ENCODE measurements at regions not wholly inside any gene's neighbourhood (a gene's known extent, or its start where the extent isn't known, plus 50 kb on each side); places are given as distances from the start of the nearest gene placed in this dataset.

DNA sequence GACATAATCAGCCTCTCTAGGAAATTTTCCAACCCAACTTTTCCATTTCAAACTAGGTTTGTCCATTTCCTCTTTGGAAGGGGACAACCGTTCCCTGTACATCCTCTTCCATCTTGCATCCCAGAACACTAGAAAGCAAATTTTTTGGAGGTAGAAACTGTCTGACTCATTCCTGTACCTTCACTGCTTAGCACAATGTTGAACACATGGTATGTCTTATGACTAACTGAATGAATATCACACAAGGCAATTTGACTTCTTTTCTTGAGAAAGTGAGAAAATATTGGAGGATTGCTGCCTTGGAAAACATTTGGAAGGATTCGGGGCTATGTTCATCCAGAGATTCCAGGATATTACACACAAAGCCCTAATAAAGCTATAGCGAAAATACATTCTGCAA, 289.1 kb downstream of the FGFR2 start:
- H3K18ac ChIP-seq (ENCODE audit: low read length), result no peak overlapping the region

DNA sequence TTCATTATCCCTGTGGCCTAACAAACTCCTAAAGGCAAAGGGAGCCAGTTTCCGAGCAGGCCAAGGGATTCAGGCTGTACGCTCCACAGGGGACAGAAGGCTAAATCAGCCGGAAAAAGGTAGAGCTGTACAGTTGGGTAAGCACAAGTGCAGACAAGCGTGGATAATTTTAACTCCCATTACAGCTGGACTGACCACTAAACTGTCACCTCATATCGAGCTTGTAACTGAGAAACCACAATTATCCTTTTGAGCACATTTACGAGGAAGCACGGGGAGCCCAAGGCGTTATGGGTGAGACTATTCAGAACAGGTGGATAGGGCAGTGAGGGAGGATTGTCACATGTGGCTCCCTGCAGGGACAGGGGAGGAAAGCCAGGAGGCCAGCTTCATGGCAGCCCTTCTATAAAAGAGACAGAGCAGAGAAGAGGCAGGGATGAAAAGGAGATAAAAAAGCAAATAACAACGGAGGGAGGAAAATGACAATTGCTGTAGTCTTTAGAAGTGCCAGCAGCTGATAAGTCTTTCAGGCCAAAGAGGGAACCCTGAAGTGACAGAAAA, 288.0 kb downstream of the FGFR2 start:
- WGBS (ENCODE audit: extremely low coverage, insufficient coverage, insufficient read length), result no CpG with 5 or more reads among the region's 9 CpGs
- no peak overlapping the region for H3K18ac ChIP-seq (ENCODE audit: low read length)

More for the DNA sequence above, 289.1 kb downstream of the FGFR2 start:
- H3K27me3 ChIP-seq (ENCODE audit: insufficient read depth, low read length), result no peaks in the 10 kb centered on the region
- H2BK120ac ChIP-seq (ENCODE audit: insufficient read depth, low read length, poor library complexity), result no peak overlapping the region
- H3K9me3 ChIP-seq (ENCODE audit: insufficient read depth, low read depth, low read length), result no peaks in the 10 kb centered on the region
- H2AFZ ChIP-seq (ENCODE audit: insufficient read depth, low read length, poor library complexity), result no peak overlapping the region
- no peak overlapping the region for H4K12ac ChIP-seq (ENCODE audit: low read depth, low read length)
- H3K4me1 ChIP-seq (ENCODE audit: control insufficient read depth in 1 of 2, insufficient read depth in 2 of 2, low read length in 2 of 2), result peaks cover 5 to 12% of the 10 kb centered on the region in 2 experiments
- peak in 1 of 2 donors; percentile 1 for DNase-seq
- H3K4me2 ChIP-seq (ENCODE audit: low read length), result no peak overlapping the region
- no peaks in the 10 kb centered on the region for H3K36me3 ChIP-seq (ENCODE audit: control insufficient read depth in 1 of 2, insufficient read depth in 2 of 2, low read length in 2 of 2)
- no peak overlapping the region for H3K4ac ChIP-seq (ENCODE audit: low read depth, low read length)
- no peak overlapping the region for H4K8ac ChIP-seq (ENCODE audit: low read depth, low read length)
- peaks cover 4% of the 10 kb centered on the region for H3K79me1 ChIP-seq (ENCODE audit: low read length)
- no peak overlapping the region for H3K4me3 ChIP-seq (ENCODE audit: low read depth, low read length)
- H3K14ac ChIP-seq (ENCODE audit: low read length), result no peak overlapping the region
- no peaks in the 10 kb centered on the region for H3K79me2 ChIP-seq (ENCODE audit: control insufficient read depth, insufficient read depth, low read length, poor library complexity)
- WGBS (ENCODE audit: extremely low coverage, insufficient coverage, insufficient read length), result no CpG with 5 or more reads among the region's 3 CpGs
- no peak overlapping the region for H2AK5ac ChIP-seq (ENCODE audit: low read length)
- no peak overlapping the region for H3K23ac ChIP-seq (ENCODE audit: low read length)
- no peak overlapping the region for H3K9ac ChIP-seq (ENCODE audit: low read length)
- no peak overlapping the region for H4K91ac ChIP-seq (ENCODE audit: low read depth, low read length)
- no peak overlapping the region for H2BK5ac ChIP-seq (ENCODE audit: low read depth, low read length, poor library complexity)
- no peak overlapping the region for H3K27ac ChIP-seq (ENCODE audit: low read depth, low read length)
- H2BK12ac ChIP-seq (ENCODE audit: low read length), result no peak overlapping the region

DNA sequence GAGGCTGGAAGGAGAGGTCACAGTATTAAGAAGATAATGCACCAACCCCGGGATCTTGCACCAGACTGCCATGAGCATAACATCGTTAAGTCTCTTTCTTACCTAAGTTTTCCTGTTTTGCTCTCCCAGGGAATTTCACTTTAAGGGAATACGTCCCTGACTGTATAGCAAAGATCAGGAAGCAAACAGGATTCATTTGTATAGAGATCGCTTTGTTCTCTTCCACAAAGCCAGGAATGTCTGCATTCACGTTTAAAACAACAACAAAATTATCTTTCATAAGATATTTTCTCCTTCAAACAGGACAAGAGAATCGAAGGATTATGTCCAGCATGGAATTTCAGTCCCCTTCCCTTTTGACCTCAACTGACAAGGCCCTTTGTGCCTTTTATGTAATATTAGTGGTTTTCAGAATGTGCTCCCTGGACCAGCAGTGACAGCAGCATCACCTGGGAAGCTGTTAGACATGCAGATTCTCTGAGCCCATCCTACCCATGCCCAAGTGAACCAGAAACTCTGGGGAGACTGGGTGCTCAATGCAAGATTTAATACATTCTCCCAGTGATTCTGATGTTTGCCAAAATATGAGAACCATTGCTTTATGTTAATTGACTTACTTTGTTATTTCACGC, 286.3 kb downstream of the FGFR2 start:
- Histone ChIP-seq H3K4me1 (ENCODE audit: control insufficient read depth in 1 of 2, insufficient read depth in 2 of 2, low read length in 2 of 2) (peaks cover 5 to 12% of the 10 kb centered on the region in 2 experiments), H4K8ac (ENCODE audit: low read depth, low read length) (no peak overlapping the region), H2BK120ac (ENCODE audit: insufficient read depth, low read length, poor library complexity) (no peak overlapping the region), H3K4me3 (ENCODE audit: low read depth, low read length) (no peak overlapping the region), H2AFZ (ENCODE audit: insufficient read depth, low read length, poor library complexity) (no peak overlapping the region), H3K36me3 (ENCODE audit: control insufficient read depth in 1 of 2, insufficient read depth in 2 of 2, low read length in 2 of 2) (no peaks in the 10 kb centered on the region), H3K14ac (ENCODE audit: low read length) (no peak overlapping the region), H3K27ac (ENCODE audit: low read depth, low read length) (no peak overlapping the region), H3K4me2 (ENCODE audit: low read length) (no peak overlapping the region), H3K4ac (ENCODE audit: low read depth, low read length) (no peak overlapping the region), H2BK5ac (ENCODE audit: low read depth, low read length, poor library complexity) (no peak overlapping the region), H2AK5ac (ENCODE audit: low read length) (no peak overlapping the region), H3K27me3 (ENCODE audit: insufficient read depth, low read length) (no peaks in the 10 kb centered on the region), H3K18ac (ENCODE audit: low read length) (no peak overlapping the region), H3K23ac (ENCODE audit: low read length) (no peak overlapping the region), H4K12ac (ENCODE audit: low read depth, low read length) (no peak overlapping the region), H4K91ac (ENCODE audit: low read depth, low read length) (no peak overlapping the region), H3K9me3 (ENCODE audit: insufficient read depth, low read depth, low read length) (no peaks in the 10 kb centered on the region), H3K9ac (ENCODE audit: low read length) (no peak overlapping the region), H3K79me1 (ENCODE audit: low read length) (peaks cover 4% of the 10 kb centered on the region), H3K79me2 (ENCODE audit: control insufficient read depth, insufficient read depth, low read length, poor library complexity) (no peaks in the 10 kb centered on the region), H2BK12ac (ENCODE audit: low read length) (peak overlapping the region; percentile 19)
- no CpG with 5 or more reads among the region's 7 CpGs for WGBS (ENCODE audit: extremely low coverage, insufficient coverage, insufficient read length)
- DNase-seq, result no peak

More for the DNA sequence above, 288.0 kb downstream of the FGFR2 start:
- Histone ChIP-seq H3K27ac (ENCODE audit: low read depth, low read length) (no peak overlapping the region), H3K9ac (ENCODE audit: low read length) (no peak overlapping the region), H3K27me3 (ENCODE audit: insufficient read depth, low read length) (no peaks in the 10 kb centered on the region), H3K36me3 (ENCODE audit: control insufficient read depth in 1 of 2, insufficient read depth in 2 of 2, low read length in 2 of 2) (no peaks in the 10 kb centered on the region), H3K4ac (ENCODE audit: low read depth, low read length) (no peak overlapping the region), H3K79me2 (ENCODE audit: control insufficient read depth, insufficient read depth, low read length, poor library complexity) (no peaks in the 10 kb centered on the region), H4K91ac (ENCODE audit: low read depth, low read length) (no peak overlapping the region), H3K4me2 (ENCODE audit: low read length) (no peak overlapping the region), H4K8ac (ENCODE audit: low read depth, low read length) (no peak overlapping the region), H3K79me1 (ENCODE audit: low read length) (peaks cover 4% of the 10 kb centered on the region), H4K12ac (ENCODE audit: low read depth, low read length) (no peak overlapping the region), H2BK120ac (ENCODE audit: insufficient read depth, low read length, poor library complexity) (no peak overlapping the region), H3K4me1 (ENCODE audit: control insufficient read depth in 1 of 2, insufficient read depth in 2 of 2, low read length in 2 of 2) (peaks cover 5 to 12% of the 10 kb centered on the region in 2 experiments), H3K23ac (ENCODE audit: low read length) (no peak overlapping the region), H2AFZ (ENCODE audit: insufficient read depth, low read length, poor library complexity) (no peak overlapping the region), H3K9me3 (ENCODE audit: insufficient read depth, low read depth, low read length) (no peaks in the 10 kb centered on the region), H3K14ac (ENCODE audit: low read length) (no peak overlapping the region), H2AK5ac (ENCODE audit: low read length) (no peak overlapping the region), H2BK5ac (ENCODE audit: low read depth, low read length, poor library complexity) (no peak overlapping the region), H3K4me3 (ENCODE audit: low read depth, low read length) (no peak overlapping the region), H2BK12ac (ENCODE audit: low read length) (no peak overlapping the region)
- DNase-seq, result no peak

DNA sequence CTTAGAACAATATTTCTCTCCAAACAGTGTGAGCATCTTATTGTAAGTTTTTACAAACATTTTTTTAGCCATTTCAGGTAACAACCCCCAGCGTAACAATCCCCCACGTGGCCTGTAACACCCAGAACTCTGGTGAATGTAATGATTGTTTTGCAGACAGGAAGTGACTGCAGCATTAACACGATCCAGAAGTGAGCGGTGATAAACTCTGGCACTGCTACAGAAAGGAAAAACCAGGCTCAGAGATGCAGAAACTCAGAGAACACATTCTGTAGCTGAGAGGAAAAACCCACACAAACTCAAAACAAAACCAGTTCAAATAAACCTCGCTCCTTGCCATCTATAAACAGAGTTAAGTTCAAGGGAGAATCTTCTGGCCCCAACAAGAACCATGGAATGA, 285.7 kb downstream of the FGFR2 start:
- no peak overlapping the region for H2AFZ ChIP-seq (ENCODE audit: insufficient read depth, low read length, poor library complexity)
- H4K8ac ChIP-seq (ENCODE audit: low read depth, low read length), result no peak overlapping the region
- H4K12ac ChIP-seq (ENCODE audit: low read depth, low read length), result no peak overlapping the region
- no peak overlapping the region for H3K9ac ChIP-seq (ENCODE audit: low read length)
- no peak overlapping the region for H4K91ac ChIP-seq (ENCODE audit: low read depth, low read length)
- no peak overlapping the region for H3K4me2 ChIP-seq (ENCODE audit: low read length)
- no peaks in the 10 kb centered on the region for H3K36me3 ChIP-seq (ENCODE audit: control insufficient read depth in 1 of 2, insufficient read depth in 2 of 2, low read length in 2 of 2)
- no peaks in the 10 kb centered on the region for H3K27me3 ChIP-seq (ENCODE audit: insufficient read depth, low read length)
- no peak for DNase-seq
- H3K9me3 ChIP-seq (ENCODE audit: insufficient read depth, low read depth, low read length), result no peaks in the 10 kb centered on the region
- WGBS (ENCODE audit: extremely low coverage, insufficient coverage, insufficient read length), result no CpG with 5 or more reads among the region's 5 CpGs
- H3K79me1 ChIP-seq (ENCODE audit: low read length), result peaks cover 4% of the 10 kb centered on the region
- H3K14ac ChIP-seq (ENCODE audit: low read length), result no peak overlapping the region
- no peak overlapping the region for H3K4me3 ChIP-seq (ENCODE audit: low read depth, low read length)
- no peak overlapping the region for H3K23ac ChIP-seq (ENCODE audit: low read length)
- H3K4ac ChIP-seq (ENCODE audit: low read depth, low read length), result no peak overlapping the region
- H3K4me1 ChIP-seq (ENCODE audit: control insufficient read depth in 1 of 2, insufficient read depth in 2 of 2, low read length in 2 of 2), result peaks cover 5 to 12% of the 10 kb centered on the region in 2 experiments
- H2BK5ac ChIP-seq (ENCODE audit: low read depth, low read length, poor library complexity), result no peak overlapping the region
- H2AK5ac ChIP-seq (ENCODE audit: low read length), result no peak overlapping the region
- no peaks in the 10 kb centered on the region for H3K79me2 ChIP-seq (ENCODE audit: control insufficient read depth, insufficient read depth, low read length, poor library complexity)
- no peak overlapping the region for H2BK120ac ChIP-seq (ENCODE audit: insufficient read depth, low read length, poor library complexity)
- H3K18ac ChIP-seq (ENCODE audit: low read length), result no peak overlapping the region
- peak overlapping the region; percentile 72 for H3K27ac ChIP-seq (ENCODE audit: low read depth, low read length)
- no peak overlapping the region for H2BK12ac ChIP-seq (ENCODE audit: low read length)

Measured in trophoblast cell (in vitro differentiated cells and primary cell).